Mesothelial cell of epicardium (in vitro differentiated cells): ENCODE measurements at regions not wholly inside any gene's neighbourhood (a gene's known extent, or its start where the extent isn't known, plus 50 kb on each side); places are given as distances from the start of the nearest gene placed in this dataset.

Experiments
- DNase-seq, 2 experiments: peaks; one replicate each; pipeline ENCODE4 v3.0.0; 2021; ENCODE audit warnings: low spot score in 2 of 2; ENCODE audit not compliant: unreplicated experiment in 2 of 2
- H3K27ac Mint-ChIP-seq: 2 replicates; pipeline ENCODE4 v1.8.0; 2021; ENCODE audit warnings: mixed read lengths
- H3K27me3 Mint-ChIP-seq: 2 replicates; pipeline ENCODE4 v1.8.0; 2021; ENCODE audit warnings: low read depth, mixed read lengths
- H3K36me3 Mint-ChIP-seq: 2 replicates; pipeline ENCODE4 v1.8.0; 2021; ENCODE audit warnings: mixed read lengths
- H3K4me1 Mint-ChIP-seq: 2 replicates; pipeline ENCODE4 v1.8.0; 2021; ENCODE audit warnings: mixed read lengths
- H3K4me3 Mint-ChIP-seq: 2 replicates; pipeline ENCODE4 v1.8.0; 2021; ENCODE audit warnings: mild to moderate bottlenecking, moderate library complexity, mixed read lengths
- H3K9me3 Mint-ChIP-seq: 2 replicates; pipeline ENCODE4 v1.8.0; 2021; ENCODE audit warnings: mixed read lengths
- TF ChIP-seq, protein P1 (sequence below): fragments of 200-600 bp; sonication (generic); IDR thresholded peaks from one replicate; pipeline ENCODE4 v1.5.0; 2021; ENCODE audit warnings: antibody characterized with exemption; ENCODE audit not compliant: unreplicated experiment

DNA sequence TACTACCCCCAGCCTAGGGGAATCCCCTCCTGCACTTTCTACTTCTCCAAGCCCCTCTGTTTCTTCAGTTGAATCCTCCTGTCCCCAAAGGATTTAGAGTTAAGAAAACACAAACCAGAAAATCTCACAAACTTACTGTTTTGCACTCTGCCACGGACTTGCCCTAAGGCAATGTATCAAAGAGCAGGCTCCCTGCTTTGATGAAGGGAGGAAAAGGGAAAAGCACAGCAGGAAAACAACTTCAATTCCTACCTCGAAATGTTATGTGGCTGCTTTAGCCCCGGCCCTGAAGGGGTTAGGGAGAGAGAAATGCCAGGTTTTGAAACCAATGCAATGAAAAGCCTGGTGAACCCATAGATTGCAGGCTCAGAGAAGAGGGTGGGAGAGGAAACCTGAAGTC, 254.7 kb downstream of the MAN2A1 start:
- Mint-ChIP-seq H3K27ac (no peak overlapping the region), H3K36me3 (no peaks in the 10 kb centered on the region), H3K27me3 (peaks cover 21% of the 10 kb centered on the region), H3K9me3 (peaks cover 8% of the 10 kb centered on the region), H3K4me1 (peaks cover 7% of the 10 kb centered on the region), H3K4me3 (no peak overlapping the region)
- DNase-seq = no peak
- TF ChIP-seq, protein P1, sequence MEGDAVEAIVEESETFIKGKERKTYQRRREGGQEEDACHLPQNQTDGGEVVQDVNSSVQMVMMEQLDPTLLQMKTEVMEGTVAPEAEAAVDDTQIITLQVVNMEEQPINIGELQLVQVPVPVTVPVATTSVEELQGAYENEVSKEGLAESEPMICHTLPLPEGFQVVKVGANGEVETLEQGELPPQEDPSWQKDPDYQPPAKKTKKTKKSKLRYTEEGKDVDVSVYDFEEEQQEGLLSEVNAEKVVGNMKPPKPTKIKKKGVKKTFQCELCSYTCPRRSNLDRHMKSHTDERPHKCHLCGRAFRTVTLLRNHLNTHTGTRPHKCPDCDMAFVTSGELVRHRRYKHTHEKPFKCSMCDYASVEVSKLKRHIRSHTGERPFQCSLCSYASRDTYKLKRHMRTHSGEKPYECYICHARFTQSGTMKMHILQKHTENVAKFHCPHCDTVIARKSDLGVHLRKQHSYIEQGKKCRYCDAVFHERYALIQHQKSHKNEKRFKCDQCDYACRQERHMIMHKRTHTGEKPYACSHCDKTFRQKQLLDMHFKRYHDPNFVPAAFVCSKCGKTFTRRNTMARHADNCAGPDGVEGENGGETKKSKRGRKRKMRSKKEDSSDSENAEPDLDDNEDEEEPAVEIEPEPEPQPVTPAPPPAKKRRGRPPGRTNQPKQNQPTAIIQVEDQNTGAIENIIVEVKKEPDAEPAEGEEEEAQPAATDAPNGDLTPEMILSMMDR = no peak

DNA sequence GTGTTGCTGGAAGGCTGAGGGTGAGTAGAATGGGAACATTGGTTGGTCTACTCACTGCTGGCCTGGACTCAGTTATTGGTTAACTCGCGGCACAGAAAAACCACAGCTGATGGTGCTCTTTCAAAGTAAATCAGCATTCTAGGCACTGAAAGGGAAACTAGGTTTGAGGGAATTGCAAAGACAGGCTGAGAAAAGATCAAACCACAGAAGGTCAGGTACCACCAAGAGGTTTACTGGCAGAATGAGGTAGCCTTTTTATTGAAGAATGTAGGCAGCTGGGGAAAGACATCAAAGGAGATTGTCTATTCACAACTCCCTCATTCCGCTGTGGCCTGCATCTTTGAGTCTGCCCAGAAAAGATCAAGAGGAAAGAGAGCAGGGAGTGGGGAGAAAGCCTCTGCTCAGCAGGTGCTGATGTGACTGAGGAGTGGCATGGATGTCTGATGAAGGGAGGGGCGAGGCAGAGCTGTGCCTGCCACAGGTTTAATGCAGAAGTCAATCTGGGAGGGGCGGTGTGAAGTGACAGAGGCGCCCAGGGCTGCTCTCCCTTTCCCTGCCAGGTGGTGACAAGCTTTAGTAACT, 255.5 kb downstream of the MAN2A1 start:
- TF ChIP-seq, protein P1 = no peak
- Mint-ChIP-seq H3K9me3 (peaks cover 3% of the 10 kb centered on the region), H3K4me3 (no peak overlapping the region), H3K36me3 (no peaks in the 10 kb centered on the region), H3K27ac (no peak overlapping the region), H3K27me3 (peaks cover 23% of the 10 kb centered on the region), H3K4me1 (peaks cover 7% of the 10 kb centered on the region)
- no peak for DNase-seq

DNA sequence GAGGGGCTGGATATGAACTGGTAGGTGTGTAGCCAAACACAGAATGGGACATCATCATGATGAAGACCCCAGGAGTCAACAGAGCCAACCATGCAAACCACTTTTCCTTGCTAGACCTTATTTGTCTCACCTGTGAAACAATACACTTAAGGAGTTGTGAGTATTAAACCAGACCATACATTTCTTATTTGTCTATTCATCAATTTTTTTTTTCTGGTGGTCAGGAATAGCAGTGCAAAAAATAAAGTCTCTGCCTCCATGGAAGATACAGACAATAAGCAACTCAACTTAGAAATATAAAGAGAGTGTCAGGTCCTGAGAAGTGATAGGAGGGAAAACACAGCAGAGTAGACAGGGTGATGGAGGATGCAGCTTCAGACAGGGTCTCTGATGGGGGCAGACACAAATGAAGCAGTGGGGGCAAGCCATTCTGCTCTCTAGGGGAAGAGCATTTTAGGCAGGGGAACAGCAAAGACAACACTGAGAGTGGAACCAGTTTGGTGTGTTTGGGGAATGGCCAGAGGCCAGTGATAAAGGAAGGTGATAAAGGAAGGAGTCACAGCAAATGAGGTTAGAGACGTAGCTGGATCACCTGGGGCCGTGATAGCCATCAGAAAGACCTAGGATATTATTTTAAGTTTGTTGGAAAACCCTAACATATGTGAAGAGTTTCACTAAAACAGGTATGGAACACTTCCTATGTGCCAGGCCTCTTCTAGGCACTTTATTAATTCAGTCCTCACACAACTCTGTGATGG, 256.2 kb downstream of the MAN2A1 start:
- Mint-ChIP-seq H3K4me1 (peaks cover 7% of the 10 kb centered on the region), H3K4me3 (no peak overlapping the region), H3K27me3 (peaks cover 26% of the 10 kb centered on the region), H3K27ac (no peak overlapping the region), H3K36me3 (no peaks in the 10 kb centered on the region), H3K9me3 (peaks cover 3% of the 10 kb centered on the region)
- DNase-seq = no peak
- TF ChIP-seq, protein P1 = no peak

DNA sequence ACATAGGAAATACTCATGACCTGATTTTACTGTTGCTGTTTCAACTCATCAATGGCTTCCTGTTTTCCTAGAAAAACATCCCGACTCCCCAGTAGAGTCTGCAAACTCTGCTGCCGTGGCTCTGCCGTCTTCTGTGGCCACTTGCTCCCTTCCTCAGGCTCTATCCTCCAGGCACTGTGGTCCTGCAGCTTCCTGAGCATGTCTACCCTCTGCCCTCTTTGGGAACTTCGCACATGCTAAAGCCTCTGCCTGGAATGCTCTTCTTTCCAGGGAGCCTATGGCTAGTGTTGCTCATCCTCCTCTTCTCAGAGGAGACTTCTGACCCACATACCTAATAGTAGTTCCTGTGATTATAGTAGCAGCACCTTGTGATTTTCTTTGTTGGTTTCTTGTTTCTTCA, 256.9 kb downstream of the MAN2A1 start:
- Mint-ChIP-seq H3K27me3 (peaks cover 28% of the 10 kb centered on the region), H3K4me3 (no peak overlapping the region), H3K36me3 (no peaks in the 10 kb centered on the region), H3K9me3 (no peaks in the 10 kb centered on the region), H3K27ac (no peak overlapping the region), H3K4me1 (peaks cover 7% of the 10 kb centered on the region)
- DNase-seq = no peak
- TF ChIP-seq, protein P1 = no peak

DNA sequence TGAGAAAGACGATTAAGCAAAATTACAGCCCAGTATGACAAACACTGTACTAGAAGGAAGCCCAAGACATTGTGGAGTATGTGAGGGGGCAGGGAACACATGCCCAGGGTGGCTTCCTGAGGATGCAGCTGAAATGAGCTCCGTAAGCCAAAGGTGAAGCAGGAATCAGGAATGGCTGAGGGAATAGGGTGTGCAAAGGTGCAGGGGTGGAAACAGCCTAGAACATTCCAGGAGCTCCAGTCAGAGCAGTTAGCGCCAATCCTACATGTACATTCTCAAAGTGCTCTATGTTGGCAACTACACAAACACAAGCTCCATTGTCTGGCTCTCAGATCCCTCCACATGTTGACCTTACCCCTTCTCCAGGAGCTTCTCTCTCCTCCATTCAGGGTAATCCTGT, 257.9 kb downstream of the MAN2A1 start:
- no peak overlapping the region for H3K27ac Mint-ChIP-seq

More for the DNA sequence above, 257.9 kb downstream of the MAN2A1 start:
- no peak for DNase-seq
- no peaks in the 10 kb centered on the region for H3K9me3 Mint-ChIP-seq
- H3K4me1 Mint-ChIP-seq = peaks cover 7% of the 10 kb centered on the region
- TF ChIP-seq, protein P1 = no peak
- H3K27me3 Mint-ChIP-seq = peaks cover 33% of the 10 kb centered on the region
- no peaks in the 10 kb centered on the region for H3K36me3 Mint-ChIP-seq
- no peak overlapping the region for H3K4me3 Mint-ChIP-seq
